HG03064 (cell line): ENCODE measurements at regions not wholly inside any gene's neighbourhood (a gene's known extent, or its start where the extent isn't known, plus 50 kb on each side); places are given as distances from the start of the nearest gene placed in this dataset.

ENCODE experiments used
- ATAC-seq: cut with Tn5 transposase; IDR thresholded peaks from one replicate; pipeline ENCODE4 v1.9.1; 2021; ENCODE audit warnings: low read depth; ENCODE audit not compliant: unreplicated experiment

GRCh38 chr3:187947927-187948682 is 202.8 kb upstream of the BCL6 start:
- ATAC-seq = no peak

DNA sequence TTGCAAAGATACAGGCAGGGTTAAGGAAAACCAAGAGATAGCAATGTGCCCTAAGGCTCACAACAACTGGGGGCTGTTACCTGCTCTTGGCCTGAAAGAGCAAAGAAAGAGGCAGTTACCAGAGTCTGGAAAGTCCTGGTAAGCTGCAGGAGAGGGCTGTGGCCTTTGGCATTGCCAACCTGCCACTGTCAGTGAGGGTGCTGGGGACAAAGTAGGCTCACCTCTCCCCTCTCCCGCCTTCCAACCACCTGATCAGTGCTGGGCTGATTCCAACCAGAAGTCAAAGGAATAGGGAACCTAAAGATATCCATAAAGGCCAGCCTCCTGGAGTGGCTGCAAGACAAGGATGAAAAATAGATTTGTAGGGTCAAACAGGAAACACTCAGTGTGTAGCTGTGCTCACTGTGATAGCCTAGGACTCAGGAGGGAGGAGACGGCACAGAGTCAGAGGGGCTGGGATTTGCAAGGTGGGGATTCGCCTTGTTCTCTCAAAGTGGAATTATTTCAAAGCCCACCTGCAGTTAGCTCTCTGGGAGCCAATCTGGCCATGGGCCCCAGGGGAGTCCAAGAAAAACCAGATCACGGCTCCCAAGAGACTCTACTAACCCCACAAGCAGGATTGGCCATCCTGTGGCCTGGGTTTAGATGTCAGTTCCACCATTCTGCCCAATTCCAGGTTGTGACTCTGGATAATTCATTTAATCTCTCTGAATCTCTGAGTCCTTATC is 204.0 kb upstream of the BCL6 start:
- ATAC-seq = no peak

DNA sequence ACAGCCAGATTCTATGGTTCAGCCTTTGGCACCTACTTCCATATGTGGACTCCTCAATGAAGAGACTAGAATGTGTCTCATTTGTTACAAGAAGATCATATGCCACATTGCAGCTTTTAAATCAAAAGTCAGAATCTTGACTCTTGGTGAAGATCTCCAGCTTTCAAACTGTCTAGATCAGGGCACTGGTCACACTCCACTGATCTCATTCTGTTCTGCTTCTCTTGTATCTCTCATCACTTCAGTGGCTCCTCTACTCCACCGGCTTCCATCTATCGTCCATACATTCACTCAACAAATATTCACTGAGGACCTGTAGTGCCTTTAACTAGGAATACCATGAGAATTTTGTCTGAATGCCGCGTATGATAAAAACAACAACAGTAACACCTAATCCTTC is 203.3 kb upstream of the LPP start:
- ATAC-seq = no peak

DNA sequence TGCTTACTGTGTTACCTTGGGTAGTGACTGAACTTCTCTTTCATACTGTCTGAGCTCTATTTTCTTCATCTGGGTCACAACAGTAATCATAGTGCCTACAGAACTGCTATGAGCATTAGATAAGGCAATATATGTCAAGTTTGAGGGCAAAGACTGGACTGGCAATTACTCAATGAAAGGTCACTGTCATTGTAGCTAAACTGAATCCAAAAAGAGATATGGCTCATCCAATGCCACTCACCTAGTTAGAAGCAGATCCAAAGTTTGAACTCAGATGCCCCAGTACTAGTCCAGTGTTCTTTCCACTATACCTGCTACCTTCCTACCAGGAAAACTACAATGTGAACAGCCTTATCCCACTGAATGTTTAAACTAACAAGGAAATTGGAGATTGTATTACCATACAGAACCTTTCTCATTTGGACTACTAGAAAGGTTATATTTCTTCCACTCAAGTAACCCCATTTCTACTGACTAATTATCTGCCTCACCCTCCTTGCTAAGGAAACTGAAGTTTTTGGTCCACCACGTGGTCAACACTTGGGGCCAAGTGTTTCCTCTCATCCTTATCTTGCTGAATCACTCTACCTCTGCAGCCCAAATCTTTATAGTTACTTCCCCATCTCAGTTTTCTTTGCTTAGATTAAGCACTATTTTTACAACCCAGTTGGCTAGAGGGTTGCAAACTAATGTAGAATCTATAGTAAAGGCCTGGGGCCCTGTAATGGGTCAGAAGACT is 202.3 kb upstream of the LPP start:
- no peak for ATAC-seq

DNA sequence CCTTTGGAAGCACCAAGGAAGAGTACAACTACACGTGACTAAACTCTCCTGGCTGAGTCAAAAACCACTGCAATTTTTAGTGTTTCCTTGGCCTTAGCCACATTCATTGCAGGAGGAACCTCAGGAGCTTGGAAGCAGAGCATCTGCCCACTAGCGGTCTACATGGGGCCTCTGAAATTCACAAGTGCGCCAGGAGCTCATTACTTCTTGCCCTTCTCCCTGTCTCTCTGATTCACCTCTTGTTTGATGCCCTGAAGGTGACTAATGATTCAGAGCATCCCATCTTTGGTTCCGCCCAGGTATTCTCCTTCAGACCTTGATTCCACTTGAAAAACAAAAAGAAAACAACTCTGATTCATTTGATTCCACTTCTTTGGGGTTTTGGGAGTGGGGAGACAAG is 201.1 kb upstream of the LPP start:
- ATAC-seq = no peak

- no peak for ATAC-seq
These were observed 199.5 kb upstream of the LPP start for GRCh38 chr3:187954516-187954872.

GRCh38 chr3:187954873-187955586 is 198.9 kb upstream of the LPP start:
- ATAC-seq = no peak

DNA sequence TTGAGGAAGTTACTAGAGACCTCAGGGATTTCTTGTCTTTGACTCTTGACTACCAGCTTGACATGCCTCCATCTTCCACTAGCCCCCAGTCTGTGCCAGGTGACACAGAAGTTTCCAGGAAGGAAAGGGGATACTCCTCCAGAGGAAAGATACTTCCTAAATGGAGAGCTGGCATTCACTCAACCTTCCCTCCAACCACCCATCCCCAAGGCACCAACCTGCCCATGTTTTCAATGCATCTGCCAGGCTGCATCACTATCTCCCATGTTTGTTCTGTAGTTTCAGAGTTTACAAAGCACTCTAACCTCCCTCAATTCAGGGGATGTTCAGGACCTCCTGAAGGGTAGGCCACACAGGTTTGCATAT is 198.4 kb upstream of the LPP start:
- ATAC-seq = no peak

DNA sequence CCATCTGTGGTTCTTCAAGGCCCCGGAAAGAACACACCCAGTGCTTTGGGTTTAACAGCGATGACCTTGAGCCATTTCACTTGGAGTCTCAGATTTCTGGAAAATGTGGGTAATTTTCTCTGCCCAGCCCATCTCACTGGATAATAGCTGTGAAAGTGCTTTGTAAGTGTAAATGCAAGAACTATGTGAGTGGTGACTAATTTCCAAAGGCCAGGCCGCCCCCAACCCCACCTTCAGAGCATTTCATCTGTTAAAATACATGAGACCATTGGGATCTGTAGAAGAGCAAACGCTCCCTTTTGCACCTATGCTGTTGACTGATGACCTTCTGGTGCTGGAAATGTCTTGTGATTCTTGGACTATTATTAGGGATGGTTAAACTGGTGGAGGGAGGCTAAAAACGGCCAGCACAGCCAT is 196.8 kb upstream of the LPP start:
- ATAC-seq = no peak

- ATAC-seq = no peak
These were observed 196.4 kb upstream of the LPP start for GRCh38 chr3:187957582-187957981.

GRCh38 chr3:187958432-187959003 is 195.4 kb upstream of the LPP start:
- ATAC-seq = no peak

DNA sequence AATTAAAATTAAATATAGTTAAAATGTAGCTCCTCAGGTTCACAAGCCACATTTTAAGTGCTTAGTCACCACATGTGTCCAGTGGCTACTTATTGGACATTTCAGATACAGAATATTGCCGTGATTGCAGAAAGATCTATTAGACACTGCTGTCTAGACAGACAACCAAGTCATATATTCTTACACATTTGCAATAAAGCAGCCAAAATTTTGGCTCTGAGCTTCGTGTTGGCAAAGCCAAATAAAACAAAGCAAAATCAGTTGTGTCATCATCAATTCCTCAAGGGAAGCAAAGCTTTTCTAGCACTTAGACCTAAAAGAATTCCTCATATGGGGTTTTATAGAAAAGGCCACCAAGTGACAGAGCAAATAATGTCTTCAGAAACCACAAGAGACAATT is 193.1 kb upstream of the LPP start:
- ATAC-seq = no peak

GRCh38 chr3:187961366-187961765 is 192.6 kb upstream of the LPP start:
- no peak for ATAC-seq

- no peak for ATAC-seq
These were observed 190.8 kb upstream of the LPP start for GRCh38 chr3:187963003-187963676.

DNA sequence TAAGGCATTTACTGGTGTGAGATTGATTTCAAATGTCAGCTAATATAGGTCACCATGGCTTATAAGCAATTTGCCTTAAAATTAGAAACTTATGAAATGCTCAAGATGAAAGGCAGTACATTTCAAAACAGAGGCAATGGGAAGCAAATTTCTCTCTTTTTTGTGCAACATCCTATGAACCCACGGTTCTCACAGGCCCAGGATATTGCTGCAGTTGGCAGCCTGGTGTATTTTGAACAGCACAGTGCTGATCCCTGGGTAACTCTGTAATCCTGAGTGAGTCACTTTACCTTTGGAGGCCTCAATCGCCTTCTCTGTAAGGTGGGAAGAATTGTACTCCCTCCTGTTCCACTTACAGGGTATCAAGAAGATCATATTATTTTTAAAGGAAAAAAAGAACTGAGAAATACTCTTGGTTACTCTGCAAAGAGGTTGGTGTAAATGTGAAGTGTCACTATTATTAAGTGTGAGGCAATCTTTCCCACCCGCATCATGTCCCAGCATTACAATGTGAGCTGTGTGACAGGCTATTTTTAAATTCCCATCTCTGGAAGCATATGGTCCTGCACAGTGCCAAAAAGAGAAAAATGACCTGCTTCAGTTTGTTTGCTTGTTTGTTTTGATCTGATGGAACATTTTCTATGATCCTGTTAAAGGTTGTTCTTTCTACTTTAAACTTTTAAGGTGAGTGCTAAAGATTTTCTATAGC is 190.1 kb upstream of the LPP start:
- no peak for ATAC-seq

GRCh38 chr3:187964760-187965159 is 189.2 kb upstream of the LPP start:
- ATAC-seq = no peak

- ATAC-seq = no peak
These were observed 187.9 kb upstream of the LPP start for GRCh38 chr3:187966096-187966495.

GRCh38 chr3:187966636-187967406 is 187.1 kb upstream of the LPP start:
- ATAC-seq = no peak

- no peak for ATAC-seq
These were observed 186.0 kb upstream of the LPP start for GRCh38 chr3:187967993-187968392.
